ENCODE measurements at regions not wholly inside any gene's neighbourhood (a gene's known extent, or its start where the extent isn't known, plus 50 kb on each side); places are given as distances from the start of the nearest gene placed in this dataset.

GRCh38 chr6:106892186-106892585, 82.3 kb downstream of the CD24 start:
- TF ChIP-seq CTCF (conservative IDR thresholded peaks at IDR 0.05 in 1 of 2, IDR thresholded peaks at IDR 0.05 in 1 of 2; ENCODE audit: extremely low read depth in 1 of 2, insufficient read depth in 1 of 2, low read depth in 1 of 2, low read length in 2 of 2) (no peak), EZH2 (IDR thresholded peaks at IDR 0.05; ENCODE audit: borderline replicate concordance, low read length) (no peak)
